Body of pancreas (tissue), 4 donors: ENCODE measurements at regions not wholly inside any gene's neighbourhood (a gene's known extent, or its start where the extent isn't known, plus 50 kb on each side); places are given as distances from the start of the nearest gene placed in this dataset.
"Not testable (repeated sequence)": the region's sequence is repeated elsewhere in the genome, so short reads cannot be mapped to it uniquely, and the experiment has no call there.

Experiments
- CTCF ChIP-seq, 7 experiments: fragments of 450-650 bp in 4 of 7; fragments of 200-600 bp in 3 of 7; sonication (generic) in 3 of 7; IDR thresholded peaks; one replicate each; pipeline ENCODE4 v1.5.1; 2016 to 2019; ENCODE audit warnings: antibody characterized with exemption in 7 of 7
- POLR2A ChIP-seq, 3 donors: fragments of 450-650 bp; IDR thresholded peaks; one replicate each; pipeline ENCODE4 v1.6.1; 2016; ENCODE audit warnings: antibody characterized with exemption in 3 of 3, mild to moderate bottlenecking in 2 of 3

GRCh38 chr6:94785081-94785480 lies 792.3 kb upstream of the MANEA start:
- TF ChIP-seq CTCF, POLR2A (IDR thresholded peaks at IDR 0.05): not testable (repeated sequence)
